ENCODE measurements at regions not wholly inside any gene's neighbourhood (a gene's known extent, or its start where the extent isn't known, plus 50 kb on each side); places are given as distances from the start of the nearest gene placed in this dataset.

- TF ChIP-seq, protein P1, sequence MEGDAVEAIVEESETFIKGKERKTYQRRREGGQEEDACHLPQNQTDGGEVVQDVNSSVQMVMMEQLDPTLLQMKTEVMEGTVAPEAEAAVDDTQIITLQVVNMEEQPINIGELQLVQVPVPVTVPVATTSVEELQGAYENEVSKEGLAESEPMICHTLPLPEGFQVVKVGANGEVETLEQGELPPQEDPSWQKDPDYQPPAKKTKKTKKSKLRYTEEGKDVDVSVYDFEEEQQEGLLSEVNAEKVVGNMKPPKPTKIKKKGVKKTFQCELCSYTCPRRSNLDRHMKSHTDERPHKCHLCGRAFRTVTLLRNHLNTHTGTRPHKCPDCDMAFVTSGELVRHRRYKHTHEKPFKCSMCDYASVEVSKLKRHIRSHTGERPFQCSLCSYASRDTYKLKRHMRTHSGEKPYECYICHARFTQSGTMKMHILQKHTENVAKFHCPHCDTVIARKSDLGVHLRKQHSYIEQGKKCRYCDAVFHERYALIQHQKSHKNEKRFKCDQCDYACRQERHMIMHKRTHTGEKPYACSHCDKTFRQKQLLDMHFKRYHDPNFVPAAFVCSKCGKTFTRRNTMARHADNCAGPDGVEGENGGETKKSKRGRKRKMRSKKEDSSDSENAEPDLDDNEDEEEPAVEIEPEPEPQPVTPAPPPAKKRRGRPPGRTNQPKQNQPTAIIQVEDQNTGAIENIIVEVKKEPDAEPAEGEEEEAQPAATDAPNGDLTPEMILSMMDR (conservative IDR thresholded peaks at IDR 0.05): no peak
- H3K27ac ChIP-seq: no peak overlapping the region
These were observed 330.7 kb upstream of the RASGEF1B start for GRCh38 chr4:81802285-81802846.

DNA sequence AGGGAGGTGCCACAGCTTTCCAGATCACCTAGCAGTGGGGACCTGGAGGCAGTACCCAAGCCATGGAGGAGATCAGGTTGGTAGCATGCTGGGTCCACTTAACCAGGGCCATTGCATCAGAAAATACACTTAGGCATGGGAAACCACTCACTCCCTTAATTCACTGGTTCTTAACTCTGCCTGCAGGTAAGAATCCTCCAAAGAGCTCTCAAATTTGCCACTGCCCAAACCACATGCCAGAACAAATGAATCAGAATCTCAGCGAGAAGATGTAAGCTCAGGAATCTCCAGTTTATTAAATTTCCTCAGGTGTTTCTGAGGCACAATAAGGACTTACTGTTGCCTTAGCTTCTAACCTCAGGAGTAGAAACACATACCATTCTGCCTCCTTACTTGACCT lies 327.7 kb upstream of the RASGEF1B start:
- TF ChIP-seq, protein P1 (conservative IDR thresholded peaks at IDR 0.05): no peak
- H3K27ac ChIP-seq: no peak overlapping the region

DNA sequence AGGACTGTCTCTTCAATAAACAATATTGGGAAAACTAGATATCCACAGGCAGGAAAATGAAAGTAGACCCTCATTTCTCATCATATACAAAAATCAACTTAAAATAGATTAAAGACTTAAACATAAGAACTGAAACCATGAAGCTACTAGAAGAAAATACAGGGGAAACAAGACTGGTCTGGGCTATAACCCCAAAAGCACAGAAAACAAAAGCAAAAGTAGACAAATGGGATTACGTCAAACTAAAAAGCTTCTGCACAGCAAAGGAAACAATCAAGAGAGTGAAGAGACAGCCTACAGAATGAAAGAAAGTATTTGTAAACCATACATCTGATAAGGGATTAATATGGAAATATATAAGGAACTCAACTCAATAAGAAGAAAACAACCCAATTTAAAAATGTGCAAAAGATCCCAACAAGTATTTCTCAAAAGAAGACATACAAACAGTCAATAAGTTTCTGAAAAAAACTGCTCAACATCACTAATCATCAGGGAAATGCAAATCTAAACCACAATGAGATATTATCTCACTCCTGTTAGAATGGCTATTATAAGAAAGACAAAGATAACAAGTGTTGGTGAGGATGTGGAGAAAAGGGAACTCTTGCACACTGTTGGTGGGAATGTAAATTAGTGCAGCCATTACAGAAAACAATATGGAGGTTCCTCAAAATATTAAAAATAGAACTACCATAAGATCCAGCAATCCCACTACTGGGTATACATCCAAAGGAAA lies 325.3 kb upstream of the RASGEF1B start:
- H3K27ac ChIP-seq: no peak overlapping the region

DNA sequence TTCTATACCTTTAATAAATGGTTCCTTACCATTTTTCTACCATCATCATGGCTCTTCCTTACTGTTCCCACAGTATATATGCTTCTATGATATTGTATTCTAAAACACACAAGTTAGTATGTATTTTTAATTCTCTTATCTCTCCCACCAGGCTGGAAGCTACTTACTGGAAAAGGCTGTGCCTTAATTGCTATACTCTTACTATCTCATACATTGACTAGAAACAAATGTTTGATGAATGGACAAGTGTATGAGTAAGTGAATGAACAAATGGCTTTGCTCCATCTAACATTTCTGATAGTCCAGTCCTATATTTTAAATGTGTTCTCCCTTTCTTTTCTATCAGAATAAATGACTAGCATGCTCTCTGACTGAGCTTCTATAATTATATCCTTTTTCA lies 320.8 kb upstream of the RASGEF1B start:
- TF ChIP-seq, protein P1 (conservative IDR thresholded peaks at IDR 0.05): no peak
- H3K27ac ChIP-seq: no peak overlapping the region

More for the DNA sequence above, 325.3 kb upstream of the RASGEF1B start:
- TF ChIP-seq, protein P1 (conservative IDR thresholded peaks at IDR 0.05): no peak

DNA sequence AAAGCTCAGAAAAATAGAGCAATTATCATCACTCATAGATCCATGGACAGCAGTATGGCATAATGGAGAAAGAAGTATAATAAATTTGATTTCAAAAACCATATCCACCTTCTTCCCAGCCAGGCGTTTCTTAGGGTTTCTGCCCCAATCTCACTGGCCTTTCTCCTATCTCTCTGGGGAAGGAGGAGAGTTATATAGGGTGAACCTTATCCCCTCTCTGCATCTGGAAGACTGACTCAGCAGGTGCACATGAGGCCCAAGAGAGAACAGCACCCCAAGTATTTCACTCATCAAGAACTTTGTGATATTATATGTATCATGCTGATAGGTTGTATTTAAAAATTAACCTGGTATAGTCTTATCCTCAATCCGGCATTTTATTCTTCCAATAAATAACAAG lies 318.8 kb upstream of the RASGEF1B start:
- TF ChIP-seq, protein P1 (conservative IDR thresholded peaks at IDR 0.05): no peak
- H3K27ac ChIP-seq: no peak overlapping the region

GRCh38 chr4:81789741-81790399 lies 318.2 kb upstream of the RASGEF1B start:
- H3K27ac ChIP-seq: no peak overlapping the region
- TF ChIP-seq, protein P1 (conservative IDR thresholded peaks at IDR 0.05): no peak

DNA sequence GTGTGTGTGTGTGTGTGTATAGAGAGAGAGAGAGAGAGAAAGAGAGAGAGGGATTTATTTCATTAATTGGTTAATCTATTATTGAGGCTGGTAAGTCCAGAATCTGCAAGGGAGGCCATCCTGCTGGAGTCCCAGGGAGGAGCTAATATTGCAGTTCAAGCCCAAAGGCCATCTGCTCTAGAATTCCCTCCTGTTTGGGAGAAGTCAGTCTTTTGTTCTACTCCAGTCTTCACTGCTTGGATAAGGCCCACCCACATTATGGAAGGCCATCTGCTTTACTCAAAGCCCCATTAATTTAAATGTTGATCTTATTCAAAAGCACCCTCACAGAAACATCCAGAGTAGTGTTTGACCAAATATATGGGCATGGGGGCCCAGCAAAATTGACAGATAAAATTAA lies 317.5 kb upstream of the RASGEF1B start:
- TF ChIP-seq, protein P1 (conservative IDR thresholded peaks at IDR 0.05): no peak
- no peak overlapping the region for H3K27ac ChIP-seq

Measured in VCaP (cell line).